ENCODE measurements at regions not wholly inside any gene's neighbourhood (a gene's known extent, or its start where the extent isn't known, plus 50 kb on each side); places are given as distances from the start of the nearest gene placed in this dataset.

DNA sequence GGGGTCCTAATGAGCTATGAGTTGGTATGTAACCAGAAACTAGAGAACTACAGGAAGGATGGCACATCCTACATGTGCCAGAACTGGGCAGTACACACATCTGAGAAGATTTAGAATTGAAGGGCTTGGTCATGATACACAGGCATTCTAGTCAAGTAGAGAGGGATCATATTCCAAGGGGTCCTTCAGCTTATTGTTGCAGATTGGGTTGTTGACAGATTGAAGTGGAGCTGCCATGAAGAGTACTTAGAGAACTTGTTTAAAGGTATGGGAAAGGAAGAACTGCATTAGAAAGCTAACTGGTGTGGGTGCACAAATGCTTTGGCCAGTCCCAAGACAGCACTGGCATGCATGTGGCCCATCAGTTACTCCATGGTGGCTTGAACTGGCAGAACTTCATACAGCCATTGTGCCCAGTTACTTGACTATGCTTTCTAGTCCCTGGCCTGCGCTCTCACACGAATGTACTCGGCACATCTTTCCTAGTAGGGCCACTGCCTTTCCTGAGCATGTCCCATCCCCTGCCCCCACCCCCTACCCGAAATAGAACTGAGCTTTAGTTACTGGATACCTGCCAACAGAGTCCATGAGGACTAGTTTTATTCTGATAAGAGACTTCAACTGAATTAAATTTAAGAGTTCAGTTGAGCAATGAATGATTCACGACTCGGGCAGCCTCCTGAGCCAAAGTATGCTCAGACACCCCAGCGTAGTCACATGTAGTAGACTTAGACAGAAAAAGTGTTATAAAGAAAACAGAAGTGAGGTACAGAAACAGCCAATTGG lies 64.0 kb downstream of the CCNG2 start:
- DNase-seq (ENCODE audit: extremely low read depth, low read depth), result no peak
- no peak overlapping the region for H3K4me3 ChIP-seq (replicated peaks; ENCODE audit: low read depth, low read length)
- TF ChIP-seq CTCF (IDR thresholded peaks at IDR 0.05; ENCODE audit: low read depth, low read length, missing control alignments), result no peak

- no peak for TF ChIP-seq CTCF (IDR thresholded peaks at IDR 0.05; ENCODE audit: low read depth, low read length, missing control alignments)
- DNase-seq (ENCODE audit: extremely low read depth, low read depth), result no peak
- no peak overlapping the region for H3K4me3 ChIP-seq (replicated peaks; ENCODE audit: low read depth, low read length)
Measured at GRCh38 chr4:77225022-77225421, 68.0 kb downstream of the CCNG2 start.

- no peak overlapping the region for H3K4me3 ChIP-seq (replicated peaks; ENCODE audit: low read depth, low read length)
- no peak for DNase-seq (ENCODE audit: extremely low read depth, low read depth)
- no peak for TF ChIP-seq CTCF (IDR thresholded peaks at IDR 0.05; ENCODE audit: low read depth, low read length, missing control alignments)
Measured at GRCh38 chr4:77226939-77227705, 70.1 kb downstream of the CCNG2 start.

- H3K4me3 ChIP-seq (replicated peaks; ENCODE audit: low read depth, low read length), result no peak overlapping the region
- no peak for TF ChIP-seq CTCF (IDR thresholded peaks at IDR 0.05; ENCODE audit: low read depth, low read length, missing control alignments)
- DNase-seq (ENCODE audit: extremely low read depth, low read depth), result no peak
Measured at GRCh38 chr4:77229433-77229832, 72.4 kb downstream of the CCNG2 start.

GRCh38 chr4:77232653-77233052 lies 75.6 kb downstream of the CCNG2 start:
- H3K4me3 ChIP-seq (replicated peaks; ENCODE audit: low read depth, low read length), result no peak overlapping the region
- TF ChIP-seq CTCF (IDR thresholded peaks at IDR 0.05; ENCODE audit: low read depth, low read length, missing control alignments), result no peak
- no peak for DNase-seq (ENCODE audit: extremely low read depth, low read depth)

DNA sequence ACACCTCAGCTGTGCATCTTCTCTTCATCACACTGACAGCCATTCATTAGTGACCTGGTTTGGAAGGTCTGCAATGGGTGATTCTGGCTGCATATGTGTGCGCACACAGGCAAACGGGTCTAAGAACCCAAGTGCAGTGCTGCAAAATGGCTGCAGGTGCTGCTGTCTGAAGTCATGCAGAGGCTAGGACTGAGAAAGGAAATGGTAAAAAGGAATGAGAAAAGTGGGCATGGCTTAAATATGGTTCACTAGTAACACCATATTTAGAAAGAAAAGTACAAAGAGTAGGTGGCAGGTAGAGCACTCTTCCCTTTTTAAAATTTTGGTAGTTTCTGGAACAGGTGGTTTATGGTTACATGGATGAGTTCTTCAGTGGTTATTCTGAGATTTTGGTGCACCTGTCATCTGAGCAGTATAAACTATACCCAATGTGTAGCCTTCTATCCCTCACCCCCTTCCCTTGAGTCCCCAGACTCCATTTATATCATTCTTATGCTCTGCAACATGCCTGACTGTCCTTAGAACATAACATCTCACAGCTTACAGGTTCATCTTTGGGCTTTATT lies 78.4 kb downstream of the CCNG2 start:
- TF ChIP-seq CTCF (IDR thresholded peaks at IDR 0.05; ENCODE audit: low read depth, low read length, missing control alignments), result no peak
- no peak for DNase-seq (ENCODE audit: extremely low read depth, low read depth)
- no peak overlapping the region for H3K4me3 ChIP-seq (replicated peaks; ENCODE audit: low read depth, low read length)

Data from HFF-Myc (cell line).